A549 (cell line): ENCODE measurements at regions not wholly inside any gene's neighbourhood (a gene's known extent, or its start where the extent isn't known, plus 50 kb on each side); places are given as distances from the start of the nearest gene placed in this dataset.

Experiments
- ATAC-seq, 2 experiments: fragments of 200-7000 bp in 1 of 2; fragments of >200 bp in 1 of 2; cut with Nextera tagmentation in 1 of 2; cut with Tn5 transposase in 1 of 2; 3 replicates each; pipeline versions ENCODE4 v1.8.0 to v1.9.1; 2018 to 2020; ENCODE audit warnings: mild to moderate bottlenecking in 1 of 2, moderate library complexity in 1 of 2
- CTCF ChIA-PET: fragments of 300-600 bp; sonication (Branson Sonifier 250); formaldehyde crosslinking; extraction: SDS; loops from one replicate; lab custom pipeline; 2021; ENCODE audit warnings: antibody characterized with exemption, inconsistent platforms; lab: Yijun Ruan, JAX
- POLR2A ChIA-PET: fragments of 350-600 bp; formaldehyde crosslinking; extraction: SDS; loops from one replicate; lab custom pipeline; 2021; ENCODE audit warnings: antibody characterized with exemption, inconsistent platforms; lab: Yijun Ruan, JAX
- DNase-seq, 2 experiments: peaks; one replicate each; pipeline versions ENCODE4 v3.0.0 to v3.0.0-alpha.2; 2011 to 2016; ENCODE audit warnings: low read depth in 1 of 2, low spot score in 1 of 2
- FAIRE-seq: peaks from 2 replicates; lab custom pipeline; 2011; peaks lifted over from hg19 to GRCh38; lab: Jason Lieb, UNC
- H3K27ac ChIP-seq, 2 experiments: fragments of >200 bp; sonication (Bioruptor Twin); formaldehyde crosslinking; 3 replicates each; pipeline ENCODE4 v1.5.1; 2016 to 2017
- H3K4me1 ChIP-seq: fragments of >200 bp; sonication (Bioruptor Twin); formaldehyde crosslinking; 3 replicates; pipeline ENCODE4 v1.6.1; 2016
- H3K4me2 ChIP-seq: fragments of >200 bp; sonication (Bioruptor Twin); formaldehyde crosslinking; 3 replicates; pipeline ENCODE4 v1.6.1; 2016
- H3K4me3 ChIP-seq: fragments of >200 bp; sonication (Bioruptor Twin); formaldehyde crosslinking; 3 replicates; pipeline ENCODE4 v1.5.1; 2016
- H3K9me3 ChIP-seq: fragments of >200 bp; sonication (Bioruptor Twin); formaldehyde crosslinking; 3 replicates; pipeline ENCODE4 v1.6.1; 2016
- BHLHE40 ChIP-seq: IDR thresholded peaks from 2 replicates; pipeline ENCODE4 v1.6.1; 2012; ENCODE audit warnings: low read depth, low read length, inconsistent platforms
- CBX8 ChIP-seq: fragments of 200-600 bp; sonication (generic); IDR thresholded peaks from 2 replicates; pipeline ENCODE4 v1.6.1; 2016
- CHD2 ChIP-seq: fragments of 150-350 bp; IDR thresholded peaks from 2 replicates; pipeline ENCODE4 v1.6.1; 2014; ENCODE audit warnings: low read length; ENCODE audit not compliant: partially characterized antibody
- EHF ChIP-seq: fragments of 250-450 bp; sonication (Bioruptor Pico); IDR thresholded peaks from 2 replicates; pipeline ENCODE4 v1.5.0; 2020; ENCODE audit warnings: mild to moderate bottlenecking
- ESRRA ChIP-seq: fragments of 150-350 bp; IDR thresholded peaks from 2 replicates; pipeline ENCODE4 v1.6.1; 2014; ENCODE audit warnings: mild to moderate bottlenecking, low read length, borderline replicate concordance
- HDAC2 ChIP-seq: fragments of 200-600 bp; sonication (generic); IDR thresholded peaks from 2 replicates; pipeline ENCODE4 v1.6.1; 2016
- HEYL ChIP-seq: fragments of 250-450 bp; sonication (Bioruptor Pico); IDR thresholded peaks from 2 replicates; pipeline ENCODE4 v1.8.0; 2021; ENCODE audit warnings: mild to moderate bottlenecking, moderate library complexity
- HMGXB4 ChIP-seq: fragments of 250-450 bp; sonication (Bioruptor Pico); IDR thresholded peaks from 2 replicates; pipeline ENCODE4 v1.5.0; 2021; ENCODE audit warnings: mild to moderate bottlenecking, moderate library complexity, borderline replicate concordance
- HOXB13 ChIP-seq: fragments of 250-450 bp; sonication (Bioruptor Pico); IDR thresholded peaks from 2 replicates; pipeline ENCODE4 v1.5.0; 2020; ENCODE audit warnings: low read depth, mild to moderate bottlenecking, moderate library complexity
- KDM1A ChIP-seq: fragments of 200-600 bp; sonication (generic); IDR thresholded peaks from 2 replicates; pipeline ENCODE4 v1.6.1; 2016; ENCODE audit warnings: low read depth, mild to moderate bottlenecking
- MAFK ChIP-seq: fragments of 450-650 bp; IDR thresholded peaks from 2 replicates; pipeline ENCODE4 v1.6.1; 2014; ENCODE audit not compliant: partially characterized antibody
- NFE2L2 ChIP-seq: fragments of 150-350 bp; conservative IDR thresholded peaks from 2 replicates; pipeline ENCODE4 v1.6.1; 2014; ENCODE audit warnings: low read length
- RFX5 ChIP-seq: fragments of 450-650 bp; IDR thresholded peaks from 2 replicates; pipeline ENCODE4 v1.7.1; 2014; ENCODE audit warnings: antibody characterized with exemption, mild to moderate bottlenecking, moderate library complexity
- RNF2 ChIP-seq: fragments of 200-600 bp; sonication (generic); IDR thresholded peaks from 2 replicates; pipeline ENCODE4 v1.6.1; 2016; ENCODE audit warnings: low read depth, mild to moderate bottlenecking, antibody characterized with exemption, moderate library complexity, borderline replicate concordance
- TP53 ChIP-seq: fragments of 250-450 bp; sonication (Bioruptor Pico); IDR thresholded peaks from 2 replicates; pipeline ENCODE4 v1.5.0; 2021; ENCODE audit warnings: mild to moderate bottlenecking, moderate library complexity
- WGBS: methylation state at CpG from one replicate; pipeline ENCODE4 v1.1.6; 2017; ENCODE audit errors: missing lambda C conversion rate; 5-methylcytosine and 5-hydroxymethylcytosine counted together
- TF ChIP-seq, protein P1 (sequence below): fragments of 450-650 bp; IDR thresholded peaks from 2 replicates; pipeline ENCODE4 v1.6.1; 2014; ENCODE audit warnings: antibody characterized with exemption
- TF ChIP-seq, protein P2 (sequence below): fragments of >200 bp; sonication (Bioruptor Twin); formaldehyde crosslinking; IDR thresholded peaks from 2 replicates; pipeline ENCODE4 v1.6.1; 2016

- DNase-seq (no peak), FAIRE-seq (no peak), ATAC-seq (no peak)
- TF ChIP-seq RFX5 (no peak), MAFK (peak; percentile 83)
- Histone ChIP-seq H3K9me3 (no peaks in the 10 kb centered on the region), H3K4me2 (no peak overlapping the region), H3K27ac (no peak overlapping the region), H3K4me3 (no peak overlapping the region), H3K4me1 (no peaks in the 10 kb centered on the region)
- ChIA-PET POLR2A (no interaction called here), CTCF (interaction anchor here (0.5 kb wide), 1 partner anchor 560 kb away, joined by 3 read pairs; no protein-coding TSS in a partner anchor)
- WGBS: 54% methylated on average over 3 of the region's 3 CpGs
Observed at GRCh38 chr6:74650668-74651067, 555.2 kb downstream of the COL12A1 start.

DNA sequence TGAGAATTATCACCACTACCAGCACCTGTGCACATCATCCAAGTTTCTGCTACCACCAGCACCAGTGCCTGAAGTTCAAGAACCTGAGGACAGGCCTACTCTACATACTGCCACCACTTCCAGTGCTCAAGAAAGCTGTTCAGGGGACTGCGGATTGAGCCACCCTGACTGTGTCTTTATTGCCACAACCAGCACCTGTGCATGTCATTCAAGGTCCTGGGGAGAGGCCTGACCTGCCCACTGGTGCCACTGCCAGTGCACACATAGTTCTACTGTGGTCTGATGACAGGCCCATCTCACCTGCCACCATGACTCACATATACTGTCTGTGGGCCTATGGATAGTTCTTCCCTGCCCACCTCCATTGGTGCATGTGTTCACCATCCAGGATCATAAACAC lies 559.4 kb downstream of the COL12A1 start:
- FAIRE-seq (no peak), ATAC-seq (no peak), DNase-seq (no peak)
- ChIA-PET POLR2A (no interaction called here), CTCF (no interaction called here)
- WGBS: 100% methylated on average over 1 of the region's 1 CpG
- no peak for TF ChIP-seq BHLHE40
- TF ChIP-seq KDM1A: no peak
- TF ChIP-seq HDAC2: no peak
- no peak for TF ChIP-seq HEYL
- no peak for TF ChIP-seq CBX8
- TF ChIP-seq, protein P1, sequence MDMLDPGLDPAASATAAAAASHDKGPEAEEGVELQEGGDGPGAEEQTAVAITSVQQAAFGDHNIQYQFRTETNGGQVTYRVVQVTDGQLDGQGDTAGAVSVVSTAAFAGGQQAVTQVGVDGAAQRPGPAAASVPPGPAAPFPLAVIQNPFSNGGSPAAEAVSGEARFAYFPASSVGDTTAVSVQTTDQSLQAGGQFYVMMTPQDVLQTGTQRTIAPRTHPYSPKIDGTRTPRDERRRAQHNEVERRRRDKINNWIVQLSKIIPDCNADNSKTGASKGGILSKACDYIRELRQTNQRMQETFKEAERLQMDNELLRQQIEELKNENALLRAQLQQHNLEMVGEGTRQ: no peak
- no peak for TF ChIP-seq HMGXB4
- no peak for TF ChIP-seq HOXB13 (CRISPR knock-in tag)
- no peak for TF ChIP-seq EHF (CRISPR knock-in tag)
- TF ChIP-seq TP53 (CRISPR knock-in tag): no peak
- H3K27ac ChIP-seq: no peak overlapping the region
- no peak overlapping the region for H3K4me3 ChIP-seq
- no peaks in the 10 kb centered on the region for H3K4me1 ChIP-seq
- H3K4me2 ChIP-seq: no peak overlapping the region
- H3K9me3 ChIP-seq: no peaks in the 10 kb centered on the region

- TF ChIP-seq CHD2: no peak
- no peak for TF ChIP-seq RNF2
- TF ChIP-seq, protein P2, sequence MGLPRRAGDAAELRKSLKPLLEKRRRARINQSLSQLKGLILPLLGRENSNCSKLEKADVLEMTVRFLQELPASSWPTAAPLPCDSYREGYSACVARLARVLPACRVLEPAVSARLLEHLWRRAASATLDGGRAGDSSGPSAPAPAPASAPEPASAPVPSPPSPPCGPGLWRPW: no peak
- TF ChIP-seq NFE2L2: no peak
- no peaks in the 10 kb centered on the region for H3K4me1 ChIP-seq
- DNase-seq (no peak), FAIRE-seq (no peak), ATAC-seq (no peak)
- WGBS: 52% methylated on average over 6 of the region's 6 CpGs
- ChIA-PET CTCF (no interaction called here), POLR2A (no interaction called here)
- no peak overlapping the region for H3K4me3 ChIP-seq
- no peak overlapping the region for H3K4me2 ChIP-seq
- H3K9me3 ChIP-seq: no peaks in the 10 kb centered on the region
- H3K27ac ChIP-seq: no peak overlapping the region
Observed at GRCh38 chr6:74645108-74645849, 560.6 kb downstream of the COL12A1 start.

DNA sequence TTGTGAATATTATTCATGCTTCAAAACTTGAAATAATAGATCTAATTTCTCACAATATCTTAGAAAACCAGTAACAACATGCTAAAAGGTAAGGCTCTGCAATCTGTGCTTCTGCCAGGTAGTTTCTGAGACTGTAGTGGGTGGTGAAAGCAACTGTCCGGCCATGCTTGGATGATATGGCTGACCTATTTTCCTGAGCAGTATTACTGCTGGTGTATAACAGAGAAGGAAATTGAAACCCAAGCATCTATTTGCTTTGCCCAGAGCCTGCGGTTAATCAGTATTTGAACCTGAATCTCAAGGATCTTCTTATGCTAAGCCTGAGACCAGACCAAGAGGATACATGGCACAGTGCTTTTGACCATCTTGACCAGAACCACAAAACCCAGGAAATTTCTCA lies 563.8 kb downstream of the COL12A1 start:
- FAIRE-seq (no peak), ATAC-seq (no peak)
- 93% methylated on average over 2 of the region's 2 CpGs for WGBS
- CTCF ChIA-PET: no interaction called here
- TF ChIP-seq ESRRA: no peak
- TF ChIP-seq, all 56 proteins: peak for 0
- no peak for DNase-seq
- Histone ChIP-seq H3K27ac (no peak overlapping the region), H3K4me2 (no peak overlapping the region), H3K4me3 (no peak overlapping the region), H3K4me1 (no peaks in the 10 kb centered on the region), H3K9me3 (no peaks in the 10 kb centered on the region)
- POLR2A ChIA-PET: no interaction called here
